H1 (cell line): ENCODE measurements at regions not wholly inside any gene's neighbourhood (a gene's known extent, or its start where the extent isn't known, plus 50 kb on each side); places are given as distances from the start of the nearest gene placed in this dataset.

Experiments used
- ASH2L ChIP-seq: fragments of 200-600, 300-600 bp; sonication (generic); IDR thresholded peaks from one replicate; pipeline ENCODE4 v1.7.1; 2017; ENCODE audit warnings: low read length
- CHD7 ChIP-seq: fragments of 300-600 bp; sonication (generic); IDR thresholded peaks from 2 replicates; pipeline ENCODE4 v1.7.1; 2012; ENCODE audit warnings: low read length, moderate library complexity, mild to moderate bottlenecking, inconsistent platforms; ENCODE audit not compliant: insufficient replicate concordance
- CTCF ChIP-seq, 3 experiments: IDR thresholded peaks; 1 replicate in 2 of 3; 2 replicates in 1 of 3; pipeline versions ENCODE4 v1.5.1 to v1.6.1; 2011; ENCODE audit warnings: low read length in 3 of 3, mild to moderate bottlenecking in 3 of 3, inconsistent platforms in 2 of 3, low read depth in 1 of 3, moderate library complexity in 1 of 3; ENCODE audit not compliant: insufficient read depth in 1 of 3; ENCODE audit errors: control extremely low read depth in 1 of 3
- POLR2AphosphoS5 ChIP-seq: IDR thresholded peaks from 2 replicates; pipeline ENCODE4 v1.6.1; 2011; ENCODE audit warnings: low read depth, low read length
- SIRT6 ChIP-seq: IDR thresholded peaks from one replicate; pipeline ENCODE4 v1.7.1; 2012; ENCODE audit warnings: low read length, inconsistent platforms
- SP2 ChIP-seq: IDR thresholded peaks from 2 replicates; pipeline ENCODE4 v1.6.1; 2012; ENCODE audit warnings: mild to moderate bottlenecking, low read length, inconsistent platforms
- TCF12 ChIP-seq: IDR thresholded peaks from 2 replicates; pipeline ENCODE4 v1.6.1; 2011; ENCODE audit warnings: low read depth, mild to moderate bottlenecking, low read length

- TF ChIP-seq CHD7 (no peak), SP2 (no peak), TCF12 (no peak), SIRT6 (no peak), ASH2L (no peak), POLR2AphosphoS5 (no peak), CTCF (IDR thresholded peaks at IDR 0.05; ENCODE audit: control extremely low read depth in 1 of 3, insufficient read depth in 1 of 3, low read depth in 1 of 3, low read length in 3 of 3) (no peak)
Observed at GRCh38 chr14:26132061-26132645, 465.7 kb downstream of the NOVA1 start (continued).
